Omental fat pad (tissue), 3 donors: ENCODE measurements at regions not wholly inside any gene's neighbourhood (a gene's known extent, or its start where the extent isn't known, plus 50 kb on each side); places are given as distances from the start of the nearest gene placed in this dataset.

Source experiments
- ATAC-seq: fragments of 150-250 bp; one replicate; pipeline ENCODE4 v1.9.1; 2016; ENCODE audit warnings: mild to moderate bottlenecking, moderate library complexity; ENCODE audit not compliant: low FRiP score
- DNase-seq: peaks from one replicate; pipeline ENCODE4 v3.0.0-alpha.2; 2019; ENCODE audit warnings: low spot score
- CTCF ChIP-seq, 3 donors: fragments of 450-650 bp; IDR thresholded peaks; one replicate each; pipeline ENCODE4 v1.5.1; 2016 to 2017; ENCODE audit warnings: antibody characterized with exemption in 3 of 3, mild to moderate bottlenecking in 3 of 3, moderate library complexity in 2 of 3

GRCh38 chr13:72004246-72004645, 137.2 kb upstream of the DACH1 start:
- DNase-seq: no peak
- ATAC-seq: no peak
- TF ChIP-seq CTCF (IDR thresholded peaks at IDR 0.05): no peak

GRCh38 chr13:71998223-71998622, 131.2 kb upstream of the DACH1 start:
- no peak for TF ChIP-seq CTCF (IDR thresholded peaks at IDR 0.05)
- no peak for ATAC-seq
- DNase-seq: no peak

GRCh38 chr13:71979616-71980015, 112.6 kb upstream of the DACH1 start:
- TF ChIP-seq CTCF (IDR thresholded peaks at IDR 0.05): no peak
- ATAC-seq: no peak
- DNase-seq: no peak

GRCh38 chr13:71977028-71977427, 110.0 kb upstream of the DACH1 start:
- no peak for ATAC-seq
- TF ChIP-seq CTCF (IDR thresholded peaks at IDR 0.05): no peak

GRCh38 chr13:71967990-71968389, 101.0 kb upstream of the DACH1 start:
- TF ChIP-seq CTCF (IDR thresholded peaks at IDR 0.05): no peak
- ATAC-seq (no peak), DNase-seq (no peak)

More at GRCh38 chr13:71977028-71977427, 110.0 kb upstream of the DACH1 start:
- DNase-seq: no peak

GRCh38 chr13:71964491-71965100, 97.6 kb upstream of the DACH1 start:
- no peak for TF ChIP-seq CTCF (IDR thresholded peaks at IDR 0.05)
- no peak for DNase-seq
- ATAC-seq: no peak

GRCh38 chr13:71962735-71963134, 95.7 kb upstream of the DACH1 start:
- DNase-seq: no peak
- ATAC-seq: no peak
- TF ChIP-seq CTCF (IDR thresholded peaks at IDR 0.05): no peak
